COLO668 (cell line): ENCODE measurements at regions not wholly inside any gene's neighbourhood (a gene's known extent, or its start where the extent isn't known, plus 50 kb on each side); places are given as distances from the start of the nearest gene placed in this dataset.

Source experiments
- DNase-seq: peaks from one replicate; lab custom pipeline; 2025; ENCODE audit not compliant: unreplicated experiment; lab: John Stamatoyannopoulos, UW

DNA sequence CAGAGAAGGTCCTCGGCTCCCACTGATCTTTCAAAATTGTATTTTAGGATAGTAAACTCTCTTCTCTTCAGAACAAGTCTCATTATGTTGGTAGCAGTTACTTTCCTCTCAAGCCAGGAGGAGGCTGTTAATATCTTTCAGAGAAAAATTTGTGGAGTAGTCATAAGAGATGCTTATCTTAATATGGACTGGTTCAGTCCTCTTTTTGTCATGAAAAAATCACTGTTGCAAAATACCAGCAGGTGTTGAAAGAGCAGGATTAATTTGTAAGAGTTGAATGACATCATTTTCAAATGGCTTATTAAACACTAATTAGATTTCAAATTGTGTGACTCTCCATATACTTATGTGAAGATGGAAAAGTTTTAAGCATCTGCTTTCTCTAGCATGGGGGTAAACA is 662.5 kb downstream of the POM121L12 start:
- no peak for DNase-seq

DNA sequence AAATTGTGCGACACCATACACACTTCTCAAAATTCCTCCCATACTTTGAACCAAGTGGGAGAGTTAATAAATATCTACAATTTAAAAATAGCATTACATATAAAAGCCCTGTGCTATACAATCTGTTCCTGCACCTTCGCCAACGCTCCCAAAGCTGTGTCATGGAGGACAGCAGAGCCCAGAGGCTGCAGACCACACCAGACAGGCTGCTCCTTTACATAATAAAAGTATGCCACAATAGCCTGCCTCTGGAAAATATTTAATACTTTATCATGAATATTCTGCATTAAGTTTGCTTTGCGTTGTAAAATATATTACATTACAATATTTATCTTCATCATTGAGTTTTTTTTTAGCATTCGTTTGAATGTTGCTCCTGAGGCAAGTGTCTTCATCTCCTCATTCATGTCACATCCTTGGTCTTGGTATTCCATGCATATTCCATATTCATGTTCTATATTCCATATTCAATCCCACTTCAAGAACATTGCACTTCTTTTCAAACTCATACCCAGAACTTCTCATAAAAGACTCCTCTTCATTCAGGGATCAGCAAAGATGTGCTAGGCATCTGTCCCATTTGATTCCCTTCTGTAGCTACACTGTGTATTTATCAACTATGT is 663.9 kb downstream of the POM121L12 start:
- no peak for DNase-seq

DNA sequence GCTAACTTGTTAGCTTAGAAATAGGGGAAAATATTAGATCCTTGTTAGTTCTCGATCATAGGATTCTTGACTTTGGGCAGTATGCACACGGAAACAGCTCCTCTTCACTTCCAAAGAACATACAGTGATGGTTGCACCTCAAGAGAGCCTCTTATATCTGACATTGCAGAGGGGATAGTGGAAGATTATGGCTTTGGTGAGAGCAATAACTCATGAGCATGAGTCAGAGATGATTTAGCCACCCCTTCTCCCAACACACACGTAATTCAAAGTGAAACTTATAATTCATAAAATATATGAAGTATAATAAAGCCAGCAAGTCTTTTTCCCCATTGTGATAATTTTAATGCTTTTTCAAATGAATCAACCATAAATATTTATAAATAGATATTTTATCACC is 683.7 kb downstream of the POM121L12 start:
- DNase-seq: no peak

DNA sequence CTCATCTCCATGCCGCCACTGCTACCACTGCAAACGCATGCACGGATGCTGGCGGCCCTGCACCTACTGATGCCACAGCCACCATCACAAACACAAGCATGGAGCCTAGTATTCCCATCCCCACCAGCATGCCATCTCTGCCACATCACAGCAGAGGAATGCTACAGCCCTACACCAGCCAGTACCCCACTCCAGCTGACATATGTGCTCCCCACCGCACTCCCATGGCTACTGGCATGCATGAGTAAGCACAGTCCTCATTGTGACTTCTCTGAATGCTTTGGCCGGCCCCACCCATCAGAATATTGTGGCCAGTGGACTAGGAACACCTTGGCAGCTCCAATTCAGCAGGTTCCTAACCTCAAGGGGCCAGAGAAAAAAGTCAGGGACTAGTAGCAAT is 705.5 kb downstream of the POM121L12 start:
- DNase-seq: no peak

DNA sequence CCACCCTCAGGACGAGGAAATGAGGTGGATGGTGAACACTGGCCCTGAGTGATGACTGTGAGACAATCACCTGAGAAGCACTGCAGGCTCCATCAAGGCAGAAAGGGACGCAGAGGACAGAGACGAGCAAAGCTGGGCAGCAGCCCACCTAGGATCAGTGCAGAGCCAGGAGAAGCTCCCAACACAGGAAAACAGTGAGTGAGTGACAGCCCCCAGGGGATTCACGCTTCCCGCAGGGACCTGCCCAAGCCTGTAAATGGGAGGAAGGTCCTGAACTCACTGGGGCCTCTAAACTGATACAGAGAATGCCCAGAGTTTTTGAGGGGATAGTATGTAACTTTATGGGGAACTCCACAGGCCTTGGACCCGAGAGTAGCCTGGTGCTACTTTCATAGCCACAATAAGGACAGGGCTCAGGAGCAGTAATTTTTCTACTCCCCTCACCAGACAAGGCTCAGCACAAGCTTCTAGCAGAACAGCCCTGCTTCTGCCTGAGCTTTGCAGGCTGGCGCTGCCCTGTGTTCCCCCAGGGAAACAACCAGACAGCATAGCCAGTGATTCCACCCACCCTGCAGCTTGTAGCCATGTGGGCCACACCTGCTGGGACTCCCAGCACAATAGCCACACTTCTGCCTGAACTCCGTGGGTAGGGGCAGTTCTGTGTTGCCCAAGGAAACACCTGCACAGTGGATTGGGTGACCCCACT is 708.4 kb downstream of the POM121L12 start:
- DNase-seq: no peak

DNA sequence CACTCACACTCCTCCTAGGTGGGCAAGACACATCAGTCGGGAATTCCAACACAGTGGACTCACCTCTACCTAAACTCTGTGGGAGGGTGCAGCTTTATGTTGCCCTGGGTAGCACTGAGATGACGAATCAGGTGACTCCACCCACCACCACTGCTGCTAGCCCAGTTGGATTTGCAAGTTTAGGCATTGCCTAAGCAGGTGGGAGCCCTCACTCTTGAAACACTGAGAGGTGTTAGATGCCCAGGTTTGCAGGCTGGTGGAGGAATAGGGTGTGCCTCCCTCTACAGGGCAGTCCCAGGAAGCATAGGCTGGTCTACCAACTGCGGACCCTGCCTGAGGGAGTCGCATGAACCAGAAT is 708.9 kb downstream of the POM121L12 start:
- no peak for DNase-seq

DNA sequence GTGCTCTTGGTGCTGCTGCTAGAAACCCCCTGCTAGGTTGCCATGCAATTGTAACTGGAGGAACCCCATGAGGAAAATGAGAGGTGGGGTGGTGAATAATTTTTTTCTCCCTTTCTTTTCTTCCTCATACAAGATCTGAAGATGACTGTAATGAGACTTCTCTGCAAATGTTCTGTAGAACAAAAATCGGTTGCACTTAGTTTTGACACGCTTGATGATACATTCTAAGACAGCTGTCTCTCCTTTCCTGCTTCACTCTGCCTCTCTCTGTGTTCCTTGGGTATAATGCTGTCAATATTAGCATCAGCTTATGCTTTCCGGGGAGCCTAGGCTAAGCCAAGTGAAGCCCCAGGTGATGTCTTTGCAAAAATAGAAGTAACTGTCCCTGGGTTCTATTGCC is 721.5 kb downstream of the POM121L12 start:
- no peak for DNase-seq

DNA sequence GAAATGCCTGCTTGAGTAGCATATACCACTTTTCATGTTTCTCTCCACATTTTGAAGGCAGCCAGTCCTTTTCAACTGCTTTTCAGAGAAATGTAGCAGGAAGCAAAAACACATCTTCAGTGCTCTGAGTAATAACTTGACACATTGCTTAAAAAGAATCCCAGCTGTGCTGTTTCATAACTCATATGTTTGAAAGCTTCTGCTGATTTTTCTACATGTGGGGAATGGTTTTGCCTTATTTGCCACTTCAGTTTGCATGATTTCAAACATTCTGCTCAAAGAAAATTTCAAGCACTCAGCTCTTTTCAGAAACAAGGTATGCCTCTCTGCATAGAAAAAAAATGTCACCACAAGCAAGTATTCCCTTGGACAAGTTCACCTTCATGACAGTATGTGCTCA is 732.8 kb downstream of the POM121L12 start:
- DNase-seq: no peak

DNA sequence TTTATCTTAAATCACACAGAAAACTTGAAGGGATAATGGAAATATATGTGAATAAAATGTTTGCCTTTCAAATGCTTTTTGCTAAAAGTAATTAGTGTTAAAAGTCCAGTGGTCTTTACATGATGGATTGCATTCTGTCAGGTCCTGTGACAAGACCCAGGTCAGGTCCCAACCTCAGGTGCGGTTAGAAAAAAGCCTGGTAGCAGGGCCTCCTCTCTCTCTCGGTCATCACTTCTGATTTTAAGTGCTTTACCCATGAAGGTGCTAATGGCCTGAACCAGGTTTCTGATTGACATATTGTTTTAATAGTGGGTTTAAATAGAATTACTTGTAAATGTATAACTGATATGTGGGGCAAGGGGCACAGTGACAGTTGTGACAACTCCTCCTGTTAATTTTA is 736.3 kb downstream of the POM121L12 start:
- DNase-seq: no peak

DNA sequence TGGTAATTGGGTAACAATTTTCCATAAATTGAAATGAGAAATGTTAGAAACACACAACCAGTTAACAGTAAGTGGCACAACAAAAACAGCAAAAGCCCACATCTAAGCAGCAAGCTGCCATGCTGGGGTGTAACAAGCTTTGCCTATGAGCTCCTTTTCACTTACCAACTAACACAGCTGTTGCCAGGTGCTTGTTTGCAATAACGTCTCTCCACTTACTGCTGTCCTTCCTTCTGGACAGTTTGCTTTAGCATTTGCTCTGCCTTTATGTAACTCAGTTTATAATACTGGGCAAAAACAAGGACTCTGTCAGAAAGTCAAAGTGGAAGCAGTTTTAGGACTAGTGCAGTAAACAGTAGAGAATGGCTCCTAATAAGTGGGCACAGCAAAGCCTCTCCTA is 740.9 kb downstream of the POM121L12 start:
- DNase-seq: no peak

DNA sequence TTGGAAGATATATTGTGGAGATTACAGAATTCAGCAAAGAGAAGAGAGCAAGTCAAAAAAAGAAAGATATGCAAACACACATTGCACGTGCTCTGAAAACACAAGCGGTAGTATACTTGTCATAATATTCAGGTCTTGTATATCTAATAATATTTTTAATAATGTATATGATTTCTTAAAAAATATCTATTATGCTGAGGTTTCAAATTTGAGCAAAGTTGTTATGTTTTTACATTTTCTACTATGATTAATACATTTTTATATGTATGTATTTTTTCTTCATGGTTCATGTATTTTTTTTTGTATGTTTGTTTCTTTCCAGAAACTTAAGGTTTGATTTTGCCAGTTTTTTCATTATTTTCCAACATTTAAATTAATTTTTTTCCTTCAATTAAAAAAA is 752.4 kb upstream of the VSTM2A start:
- no peak for DNase-seq

DNA sequence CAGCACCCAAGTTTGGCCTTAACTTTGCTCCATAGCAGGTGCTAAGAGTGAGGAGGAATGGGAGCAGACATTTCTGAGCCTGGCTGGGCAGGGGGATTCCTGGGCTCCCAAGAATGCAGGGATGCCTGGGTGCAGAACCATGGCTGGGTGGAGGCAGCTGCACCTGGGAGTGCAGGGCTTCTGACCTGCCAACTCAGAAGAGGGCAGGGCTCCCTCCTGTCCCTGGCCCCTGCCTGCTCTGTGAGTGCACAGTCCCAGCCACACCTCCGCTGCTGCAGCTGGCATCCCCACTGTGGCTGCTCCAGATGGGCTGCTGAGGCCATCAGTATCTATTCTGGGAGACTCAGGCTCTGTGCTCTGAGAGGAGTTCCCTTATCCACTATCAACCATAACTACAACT is 747.4 kb upstream of the VSTM2A start:
- no peak for DNase-seq

DNA sequence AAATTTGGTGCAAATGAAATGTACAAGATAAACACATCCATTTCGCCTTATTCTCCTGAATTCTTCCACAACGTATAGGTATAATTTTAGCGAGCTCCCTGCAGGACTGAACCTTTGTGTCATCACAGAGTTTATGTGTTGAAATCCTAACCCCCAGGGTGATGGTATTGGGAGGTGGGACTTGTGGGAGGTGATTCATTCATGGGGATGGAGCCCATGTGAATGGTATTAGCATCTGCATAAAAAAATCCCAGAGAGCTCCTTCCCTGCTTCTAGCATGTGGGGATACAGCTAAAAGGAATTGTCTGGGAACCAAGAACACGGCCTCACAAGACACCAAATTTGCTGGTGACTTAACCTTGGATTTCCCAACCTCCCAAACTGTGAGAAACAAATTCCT is 741.4 kb upstream of the VSTM2A start:
- no peak for DNase-seq

DNA sequence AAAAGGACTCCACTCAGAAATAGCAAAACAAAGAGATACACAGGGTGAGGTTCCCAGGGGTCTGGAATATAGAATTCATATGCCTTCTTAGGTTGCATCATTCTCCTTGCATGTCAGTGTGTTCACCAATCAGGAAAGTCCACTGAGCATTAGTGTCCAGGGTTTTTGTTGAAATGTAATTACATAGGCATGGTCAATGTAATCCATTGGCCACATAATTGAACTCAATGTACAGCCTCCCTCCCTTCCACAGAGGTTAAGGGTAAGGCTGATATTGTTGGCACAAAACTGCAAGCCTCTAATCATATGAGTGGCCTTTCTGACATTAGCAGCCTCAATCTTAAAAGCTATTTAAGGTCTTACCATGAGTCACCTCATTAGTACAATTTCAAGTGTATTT is 736.1 kb upstream of the VSTM2A start:
- DNase-seq: no peak

DNA sequence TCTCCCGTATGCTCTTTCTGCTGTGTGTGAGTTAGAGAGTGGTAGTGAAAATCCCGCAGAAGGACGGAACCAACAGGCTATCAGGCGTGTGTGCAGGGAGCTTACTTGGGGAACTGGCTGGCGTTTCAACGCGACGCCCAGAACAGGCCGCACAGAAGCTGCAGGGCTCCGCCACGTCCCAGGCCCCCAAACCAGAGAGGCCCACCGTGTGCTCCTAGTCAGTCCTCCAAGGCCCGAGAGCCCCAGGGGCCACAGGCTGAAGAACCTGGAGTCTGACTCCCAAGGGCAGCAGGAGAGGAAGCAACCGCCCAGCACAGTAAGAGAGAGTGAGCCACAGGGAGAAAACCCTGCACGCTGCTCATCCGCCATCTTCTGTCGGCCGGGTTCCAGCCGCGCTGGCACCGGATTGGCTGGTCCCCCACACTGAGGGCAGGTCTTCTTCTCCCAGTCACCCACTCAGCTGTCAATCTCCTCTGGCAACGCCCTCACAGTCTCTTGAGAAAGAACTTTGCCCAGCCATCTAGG is 730.6 kb upstream of the VSTM2A start:
- DNase-seq: no peak

DNA sequence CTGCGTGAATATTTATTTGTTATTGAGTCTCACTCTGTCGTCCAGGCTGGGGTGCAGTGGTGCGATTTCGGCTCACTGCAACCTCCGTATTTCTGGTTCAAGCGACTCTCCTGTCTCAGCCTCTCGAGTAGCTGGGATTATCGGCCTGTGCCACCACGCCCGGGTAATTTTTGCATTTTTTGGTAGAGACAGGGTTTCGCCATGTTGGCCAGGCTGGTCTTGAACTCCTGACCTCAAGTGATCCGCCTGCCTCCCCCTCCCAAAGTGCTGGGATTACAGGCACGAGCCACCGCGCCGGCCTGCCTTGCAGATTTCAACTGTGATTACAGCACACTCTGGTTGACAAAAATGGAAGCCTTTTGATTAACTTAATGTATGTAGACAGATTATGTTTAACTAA is 730.0 kb upstream of the VSTM2A start:
- DNase-seq: no peak

DNA sequence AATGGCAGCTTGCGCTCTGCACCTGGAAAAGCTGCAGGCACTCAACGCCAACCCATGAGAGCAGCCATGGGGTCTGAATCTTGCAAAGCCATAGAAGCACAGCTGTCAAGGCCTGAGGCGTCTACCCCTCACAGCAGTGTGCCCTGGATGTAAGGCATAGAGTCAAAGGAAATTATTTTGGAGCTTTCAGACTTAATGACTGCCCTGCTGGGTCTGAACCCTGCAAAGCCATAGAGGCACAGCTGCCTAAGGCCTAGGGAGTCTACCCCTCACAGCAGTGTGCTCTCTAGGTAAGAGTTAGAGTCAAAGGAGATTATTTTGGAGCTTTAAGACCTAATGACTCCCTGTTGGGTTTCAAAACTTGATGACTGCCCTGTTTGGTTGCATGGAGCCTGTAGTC is 706.9 kb upstream of the VSTM2A start:
- no peak for DNase-seq

DNA sequence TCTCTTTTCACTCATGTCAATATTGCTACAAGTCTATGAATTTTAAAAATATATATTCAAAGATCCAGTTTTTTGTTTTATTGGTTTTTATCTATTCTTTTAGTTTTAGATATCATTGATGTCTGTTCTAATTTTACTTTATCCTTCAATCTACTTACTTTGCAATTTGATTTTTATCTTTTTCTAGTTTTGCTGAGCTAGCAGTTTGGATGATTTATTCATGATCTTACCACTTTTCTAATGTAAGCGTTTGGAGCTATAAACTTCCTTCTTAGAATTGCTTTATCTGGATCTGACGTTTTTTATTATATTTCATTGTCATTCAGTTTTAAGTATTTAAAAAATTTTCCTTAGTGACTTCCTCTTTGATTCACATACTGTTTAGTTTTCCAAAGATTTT is 664.5 kb upstream of the VSTM2A start:
- DNase-seq: no peak

DNA sequence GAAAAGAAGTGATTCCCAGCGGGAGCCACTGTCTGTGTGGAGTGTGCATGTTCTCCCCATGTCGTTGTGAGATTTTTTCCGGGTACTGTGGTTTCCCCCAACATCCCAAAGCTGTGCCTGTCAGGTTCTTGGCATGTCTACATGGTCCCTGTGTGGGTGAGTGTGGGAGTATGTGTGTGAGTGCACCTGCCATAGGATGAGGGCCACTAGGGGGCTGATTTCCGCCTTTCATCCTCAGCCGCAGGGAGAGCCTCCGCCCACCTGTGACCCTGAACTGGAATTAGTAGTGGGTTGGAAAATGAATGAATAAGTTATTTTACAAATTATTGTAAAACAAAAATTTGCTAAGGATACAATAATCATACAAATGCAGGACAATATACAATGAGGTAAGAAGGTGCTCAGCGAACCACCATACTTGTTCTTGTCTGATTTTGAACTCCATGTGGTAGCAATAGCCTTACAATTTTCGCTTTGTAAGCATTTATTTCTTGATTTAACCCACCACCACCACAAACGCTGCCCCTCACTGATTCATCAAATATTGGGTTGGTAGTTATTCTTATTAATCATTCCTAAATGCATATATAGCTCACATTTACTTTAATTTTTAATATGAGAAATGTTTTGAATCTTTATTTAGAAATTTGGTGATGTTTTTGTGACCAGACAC is 641.2 kb upstream of the VSTM2A start:
- no peak for DNase-seq

DNA sequence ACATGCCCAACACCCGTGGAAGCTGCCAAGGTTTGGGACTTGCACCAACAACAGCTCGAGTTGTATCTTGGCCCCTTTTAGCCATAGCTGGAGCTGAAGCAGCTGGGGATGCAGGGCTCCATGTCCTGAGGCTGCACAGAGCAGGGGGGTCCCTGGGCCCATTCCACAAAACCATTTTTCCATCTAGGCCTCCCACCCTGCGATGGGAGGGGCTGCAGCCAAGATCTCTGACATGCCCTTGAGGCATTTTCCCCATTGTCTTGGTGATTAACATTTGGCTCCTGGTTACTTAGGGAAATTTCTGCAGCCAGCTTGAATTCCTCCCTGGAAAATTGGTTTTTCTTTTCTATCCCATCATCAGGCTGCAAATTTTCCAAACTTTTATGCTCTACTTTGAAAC is 637.8 kb upstream of the VSTM2A start:
- DNase-seq: no peak

DNA sequence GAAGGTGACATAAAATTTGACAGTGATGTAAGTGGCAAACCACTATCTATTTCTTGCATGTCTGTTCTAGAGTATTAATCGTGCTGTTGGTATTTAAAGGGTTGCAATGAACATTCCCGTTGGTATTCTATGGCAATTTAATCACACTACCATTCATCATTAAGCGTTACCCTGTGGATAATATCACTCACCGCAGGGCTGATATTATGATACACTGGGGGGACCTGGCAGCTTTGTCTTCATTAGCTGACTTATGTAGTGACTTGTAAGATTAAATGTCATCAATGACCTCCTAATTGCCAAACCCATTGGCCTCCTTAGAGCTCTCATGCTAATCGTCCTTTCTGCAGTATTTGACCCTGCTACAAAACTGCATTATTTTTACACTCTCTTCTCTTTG is 624.5 kb upstream of the VSTM2A start:
- DNase-seq: no peak

DNA sequence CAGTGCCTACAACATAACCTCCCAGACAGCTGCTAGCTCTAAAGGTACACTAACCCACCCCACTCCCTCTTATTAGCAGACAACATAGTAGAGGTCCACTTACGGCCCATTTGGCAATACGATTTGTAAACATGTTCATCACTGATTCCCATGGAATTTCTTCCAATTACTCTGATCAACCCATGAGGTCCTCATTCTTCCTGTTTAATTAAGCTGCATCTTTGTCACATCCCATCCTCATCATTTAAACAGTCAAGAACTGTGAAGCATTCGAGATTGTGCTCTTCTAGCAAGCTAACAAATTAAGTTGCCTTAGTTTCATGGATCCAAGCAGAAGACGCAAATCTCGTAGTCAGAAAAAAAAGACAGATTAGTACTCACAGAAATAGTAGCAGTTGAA is 622.2 kb upstream of the VSTM2A start:
- no peak for DNase-seq
